Hepatic stellate cell (primary cell): ENCODE measurements at regions not wholly inside any gene's neighbourhood (a gene's known extent, or its start where the extent isn't known, plus 50 kb on each side); places are given as distances from the start of the nearest gene placed in this dataset.

Source experiments
- DNase-seq: peaks from one replicate; pipeline ENCODE4 v3.0.0; 2011; ENCODE audit warnings: low spot score

DNA sequence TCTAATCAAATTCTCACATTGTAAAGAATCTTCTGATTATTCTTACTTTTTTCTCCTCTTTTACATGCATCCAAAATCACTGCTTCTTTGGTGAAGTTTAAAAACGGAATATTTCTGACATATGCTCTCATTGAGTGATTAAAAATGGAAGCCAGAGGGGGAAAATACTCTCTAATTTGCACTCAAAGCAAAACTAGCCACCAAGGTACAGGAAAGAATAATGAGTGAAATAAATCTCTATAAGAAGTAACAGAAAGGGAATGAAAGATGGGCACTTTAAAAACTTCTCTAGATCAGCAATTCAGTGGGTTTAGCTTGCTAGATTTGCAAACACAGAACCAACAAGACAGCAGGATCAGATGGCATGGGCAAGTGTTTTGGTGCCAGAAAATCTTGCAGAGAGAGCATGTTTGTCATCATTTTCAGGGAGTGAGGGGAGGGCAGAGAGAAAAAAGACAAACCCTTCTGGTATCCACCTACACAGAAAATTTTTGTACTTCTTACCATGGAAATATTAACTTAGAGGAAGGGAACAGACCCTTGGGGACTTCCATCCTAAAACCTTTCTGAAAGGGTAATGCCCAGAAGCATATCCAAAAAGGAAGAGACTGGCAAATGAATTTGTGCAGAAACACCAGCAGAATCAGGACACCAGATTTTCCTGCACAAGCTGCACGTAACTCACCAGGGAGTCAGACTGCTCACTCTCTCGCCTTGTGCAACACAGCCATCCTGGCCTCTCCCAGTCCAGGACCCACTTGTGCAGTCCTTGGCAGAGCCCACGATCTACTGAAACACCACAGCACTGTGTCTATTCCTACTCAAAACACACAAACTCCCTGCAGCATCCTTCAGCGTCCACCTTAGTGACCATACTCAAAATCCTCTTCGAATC is 270.2 kb upstream of the PRDM1 start:
- DNase-seq, result no peak

DNA sequence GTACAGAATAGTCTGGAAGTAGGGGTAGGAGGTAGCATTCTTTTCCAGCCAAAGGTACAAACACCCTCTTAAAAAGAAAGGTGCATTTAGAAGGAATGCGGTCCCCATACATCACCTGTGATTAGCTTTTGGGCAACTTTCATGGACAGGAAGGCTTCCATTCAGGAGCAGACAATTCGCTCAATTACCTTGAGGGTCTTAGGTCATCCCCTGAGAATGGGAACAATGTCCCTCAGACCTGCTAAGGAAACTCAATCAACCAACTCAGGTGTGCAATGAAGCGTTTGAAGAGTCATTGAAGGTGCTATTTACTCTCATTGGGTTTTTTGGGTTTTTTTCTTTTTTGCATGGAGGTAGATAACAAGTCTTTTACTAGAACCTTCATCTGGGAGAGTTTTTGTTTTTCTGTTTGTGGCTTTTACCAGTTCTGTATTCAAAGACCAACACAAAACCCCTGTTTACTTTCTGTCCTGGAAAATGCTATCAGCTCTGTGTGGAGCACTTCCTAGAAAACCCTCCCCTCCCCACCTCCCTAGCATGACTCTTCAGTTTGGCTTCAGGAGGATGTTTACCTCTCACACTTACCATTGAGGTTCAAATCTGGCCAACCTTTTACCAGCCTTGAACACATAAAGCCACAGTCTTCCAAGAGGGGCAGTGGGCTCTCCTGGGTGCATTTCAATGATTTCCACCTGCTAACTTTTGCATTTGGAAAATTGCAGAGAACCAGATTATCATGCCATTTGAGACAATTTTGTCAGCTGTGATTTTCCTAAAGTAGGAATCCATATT is 271.2 kb upstream of the PRDM1 start:
- DNase-seq, result no peak

DNA sequence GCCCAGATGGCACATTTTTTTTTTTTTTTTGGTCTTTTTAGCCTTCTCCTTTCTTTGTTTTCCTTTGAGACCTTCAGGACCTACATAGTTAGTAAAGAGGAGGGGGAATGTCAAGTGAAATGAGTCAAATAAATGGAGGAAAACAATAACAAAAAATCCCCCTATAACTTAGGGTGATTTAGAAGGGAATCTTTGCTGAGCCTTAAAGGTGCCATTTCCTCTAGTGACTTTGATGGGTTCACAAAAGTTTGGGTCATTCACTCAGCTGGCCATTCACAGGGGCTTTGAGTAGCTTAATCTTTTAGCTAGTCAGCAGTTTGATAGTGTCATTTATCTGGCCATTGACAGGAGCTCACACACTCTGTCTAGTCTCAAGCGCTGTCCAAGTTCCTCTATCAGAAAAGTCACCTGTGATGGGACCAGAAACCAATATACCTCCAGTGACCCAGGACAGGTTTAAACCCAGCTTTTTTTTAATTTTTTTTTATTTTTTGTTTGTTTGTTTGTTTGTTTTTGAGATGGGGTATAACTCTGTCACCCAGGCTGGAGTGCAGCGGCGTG is 275.1 kb upstream of the PRDM1 start:
- DNase-seq, result no peak

DNA sequence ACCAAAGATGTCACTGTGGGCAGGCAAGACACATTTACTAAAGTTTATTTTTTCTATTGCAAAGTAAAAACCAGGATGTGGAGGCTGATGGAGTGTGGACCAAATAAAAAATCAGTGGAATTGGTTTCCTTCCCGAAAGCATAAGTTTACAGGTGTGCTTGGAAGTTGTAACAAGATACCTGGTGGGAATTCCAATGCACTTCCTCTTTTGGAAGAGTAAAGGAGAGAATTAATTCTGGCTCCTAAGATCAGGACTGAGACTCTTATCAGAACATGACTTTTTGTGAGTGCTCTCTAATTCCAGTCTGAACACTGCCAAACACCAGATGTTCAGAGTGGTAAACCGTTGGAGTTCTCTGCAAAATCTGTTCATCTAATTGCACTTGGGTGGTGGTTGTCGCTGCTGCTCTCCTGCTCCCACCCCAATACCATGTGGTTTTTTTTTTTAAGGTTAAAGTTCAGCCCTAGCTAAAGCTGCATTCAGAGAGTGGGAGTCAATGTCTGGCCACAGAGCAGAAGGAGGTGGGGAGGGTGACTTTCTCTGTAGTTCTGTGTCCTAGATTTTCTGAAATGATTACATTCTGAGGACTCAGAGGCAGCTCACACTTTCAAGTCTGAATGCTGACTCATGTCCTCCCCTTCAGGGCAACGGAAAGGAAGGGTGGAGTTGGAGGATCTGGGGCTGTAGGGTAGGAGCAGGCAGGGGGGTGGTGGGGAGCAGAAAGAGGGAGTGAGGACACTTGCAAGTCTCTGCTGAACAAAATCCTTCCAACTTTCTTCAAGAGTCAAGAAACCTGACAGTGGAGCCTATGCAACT is 275.8 kb upstream of the PRDM1 start:
- peak; percentile 48 for DNase-seq

DNA sequence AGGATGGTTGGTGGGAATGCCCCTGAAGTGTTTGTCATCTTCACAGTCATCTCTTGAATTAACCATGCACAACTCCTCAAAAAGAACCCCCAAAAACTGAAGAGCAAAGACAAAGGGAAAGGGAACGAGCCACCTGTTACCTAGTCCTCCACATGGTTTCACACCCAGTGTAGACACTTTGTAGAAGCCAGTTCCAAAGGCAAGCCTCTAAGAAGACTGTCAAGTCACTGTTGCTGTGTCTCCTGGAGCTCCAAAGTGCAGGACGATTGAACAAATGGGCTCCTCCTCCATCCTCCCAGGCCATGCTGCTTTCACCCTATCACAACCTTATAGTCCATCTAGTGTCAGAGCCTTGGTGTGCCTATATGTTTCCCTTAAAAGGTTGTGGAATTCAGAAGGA is 277.6 kb upstream of the PRDM1 start:
- no peak for DNase-seq

DNA sequence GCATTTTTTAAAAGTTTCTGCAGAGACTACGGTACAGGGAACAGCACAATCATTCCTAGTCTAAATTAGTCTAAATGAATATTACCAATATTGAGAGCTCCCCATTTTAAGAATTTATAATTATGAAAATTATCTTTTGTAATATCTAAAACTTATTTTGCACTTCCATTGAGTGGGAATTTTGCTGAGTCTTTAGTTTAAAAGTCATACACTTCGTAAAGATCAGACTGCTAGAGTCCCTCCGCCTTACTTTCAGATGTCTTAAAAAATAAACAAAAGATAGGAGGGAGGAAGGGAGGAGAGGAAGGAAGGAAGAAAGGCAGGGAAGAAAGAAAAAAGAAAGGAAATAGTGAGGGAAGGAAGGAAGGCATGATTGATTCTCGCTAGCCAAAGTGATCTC is 278.2 kb upstream of the PRDM1 start:
- no peak for DNase-seq

DNA sequence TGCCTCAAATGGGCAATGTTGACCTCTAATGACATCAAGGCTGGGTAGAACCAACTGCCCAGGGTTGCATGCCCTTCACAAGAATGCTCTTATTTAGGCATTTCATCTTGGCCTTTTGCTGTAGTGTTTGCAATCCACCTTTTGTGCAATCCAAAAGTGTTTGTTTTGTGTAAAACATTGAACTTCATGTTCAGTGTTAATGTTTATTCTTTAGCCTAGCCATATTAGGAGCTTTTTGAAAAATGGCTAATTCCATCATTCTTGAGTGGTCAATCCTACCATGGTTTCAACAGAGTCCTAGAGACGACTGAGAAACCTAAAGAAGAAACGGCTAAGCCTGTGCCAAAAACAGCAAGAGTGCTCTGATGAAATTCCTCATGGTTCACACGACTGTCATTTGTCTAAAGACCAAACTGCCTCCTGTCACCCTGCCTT is 279.6 kb upstream of the PRDM1 start:
- no peak for DNase-seq

DNA sequence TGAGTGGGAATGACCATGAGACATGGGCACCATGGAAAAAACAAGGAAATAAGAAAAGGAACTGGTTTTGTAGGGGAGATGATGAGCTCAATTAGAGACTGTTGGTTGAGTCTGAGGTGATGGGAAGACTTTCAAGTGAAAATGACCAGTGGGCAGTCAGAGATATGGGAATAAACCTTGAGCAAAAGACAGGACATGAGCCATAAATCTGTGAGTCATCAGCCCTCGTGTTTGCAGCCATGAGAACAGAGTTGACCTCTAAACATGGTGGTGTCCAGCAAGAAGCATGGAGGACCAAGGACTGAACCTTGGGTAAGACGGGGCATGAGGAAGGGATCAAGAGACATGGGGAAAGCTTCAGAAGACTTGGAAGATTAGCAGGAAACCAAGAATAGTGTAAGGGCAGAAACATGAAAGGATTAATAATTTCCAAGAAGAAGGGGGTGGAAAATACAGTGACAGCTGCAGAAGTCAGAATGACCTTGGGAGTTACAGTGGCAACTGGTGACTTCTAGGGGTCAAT is 280.6 kb upstream of the PRDM1 start:
- no peak for DNase-seq

DNA sequence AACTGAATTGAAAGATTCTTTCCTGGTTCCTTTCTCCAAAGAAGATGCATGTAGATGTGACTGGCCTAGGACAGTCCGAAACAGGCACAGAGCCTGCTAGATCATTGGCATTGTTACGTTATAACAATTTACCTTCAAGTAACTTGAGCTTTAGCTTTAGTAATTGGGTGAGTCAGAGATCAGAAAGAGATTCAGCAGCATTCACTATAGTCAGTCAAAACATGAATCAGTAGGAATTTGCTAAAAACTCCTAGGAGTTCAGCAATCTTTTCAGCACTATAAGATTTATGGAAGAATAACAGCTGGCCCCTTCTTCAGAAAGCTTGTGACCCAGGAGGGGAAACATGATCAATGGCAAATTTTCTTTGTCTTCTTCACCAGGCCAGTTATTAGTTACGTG is 281.7 kb upstream of the PRDM1 start:
- no peak for DNase-seq

DNA sequence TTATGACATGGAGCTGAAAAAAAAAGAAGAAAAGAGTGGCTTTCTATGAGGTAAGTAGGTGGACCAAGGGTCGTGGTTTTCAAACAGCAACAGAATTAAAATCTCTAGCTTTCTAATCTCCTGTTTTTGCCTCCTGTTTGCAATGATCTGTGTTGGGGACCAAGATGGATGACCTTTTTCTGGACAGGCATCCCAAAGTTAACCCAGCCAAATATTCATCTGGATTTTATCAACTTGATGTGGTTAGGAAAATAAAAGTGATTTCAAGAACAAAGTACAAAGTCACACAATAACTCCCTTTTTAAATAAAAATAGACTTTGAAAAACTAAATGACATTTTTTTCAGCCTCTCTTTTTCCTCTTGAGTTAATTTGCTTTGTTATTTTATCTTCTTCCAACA is 282.1 kb upstream of the PRDM1 start:
- DNase-seq, result no peak

DNA sequence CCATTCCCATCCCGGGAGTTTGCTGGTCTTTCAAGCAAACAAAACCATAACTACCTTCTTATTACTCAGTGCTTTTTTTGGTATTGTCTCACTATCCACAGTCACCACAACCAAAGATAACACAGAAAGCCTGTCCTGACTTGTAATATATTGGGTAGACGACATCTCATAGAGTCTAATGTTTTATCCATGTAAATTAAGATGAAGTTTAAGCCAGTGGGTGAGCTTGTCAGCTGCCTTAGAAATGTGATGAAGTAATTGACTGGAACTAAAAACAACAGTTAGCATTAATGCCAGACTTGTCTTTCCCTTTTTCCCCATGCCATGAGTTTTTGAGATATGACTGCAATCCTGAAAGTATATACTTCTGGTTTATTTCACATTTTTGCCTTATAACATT is 282.7 kb upstream of the PRDM1 start:
- peak; percentile 11 for DNase-seq

DNA sequence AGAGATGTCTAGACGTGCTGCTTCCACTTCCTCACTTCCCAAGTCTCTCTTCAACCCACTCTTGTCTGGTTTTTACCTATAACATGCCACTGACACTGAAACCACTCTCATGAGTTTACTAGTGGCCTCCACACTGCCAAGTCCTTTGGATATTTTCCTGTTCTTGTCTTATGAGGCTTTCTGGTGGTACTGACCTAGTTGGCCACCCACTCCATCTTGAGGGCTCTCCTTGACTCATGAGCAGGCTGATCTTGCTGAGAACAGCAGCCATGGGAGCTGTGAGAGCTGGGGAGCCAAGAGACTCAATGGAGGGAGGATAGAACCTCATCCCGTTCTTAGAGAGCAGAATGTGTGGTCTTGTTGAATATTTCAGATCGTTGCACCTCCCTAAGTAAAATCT is 283.4 kb upstream of the PRDM1 start:
- no peak for DNase-seq

DNA sequence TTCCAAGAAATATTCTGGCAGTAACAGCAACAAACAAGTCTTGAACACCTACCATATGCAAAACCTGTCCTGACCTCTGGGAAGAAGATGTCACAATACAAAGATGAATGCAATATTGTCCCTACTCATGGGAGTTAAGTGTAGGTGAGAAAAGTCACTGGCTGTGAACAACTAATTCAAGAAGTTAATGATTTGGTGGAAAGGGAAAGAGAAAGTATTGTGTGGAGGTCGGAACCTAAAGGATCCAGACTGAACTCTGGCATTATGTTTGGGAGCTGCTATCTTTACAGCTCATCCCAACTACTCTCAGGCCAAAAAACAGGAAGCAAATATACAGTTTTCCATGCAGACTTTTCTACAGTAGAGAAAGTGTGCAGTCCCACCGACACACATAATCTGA is 285.3 kb upstream of the PRDM1 start:
- no peak for DNase-seq

DNA sequence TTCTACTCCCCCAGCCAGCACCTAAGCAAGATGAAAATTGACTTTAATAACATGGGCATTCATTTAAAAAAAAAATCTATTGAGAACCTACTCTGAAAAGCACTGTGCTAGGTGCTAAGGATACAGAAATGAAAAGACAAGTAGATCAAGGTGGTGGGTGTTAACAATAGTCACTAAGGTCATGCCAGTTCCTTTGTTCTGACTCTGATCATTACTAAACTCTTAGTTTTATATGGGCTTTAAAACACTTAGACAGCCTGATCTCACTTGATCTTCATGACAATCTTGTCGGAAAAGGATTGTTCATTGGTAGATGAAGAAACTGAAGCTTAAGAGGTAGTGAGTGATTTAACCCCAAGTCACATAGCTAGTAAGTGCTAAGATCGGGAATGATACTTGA is 285.7 kb upstream of the PRDM1 start:
- no peak for DNase-seq

DNA sequence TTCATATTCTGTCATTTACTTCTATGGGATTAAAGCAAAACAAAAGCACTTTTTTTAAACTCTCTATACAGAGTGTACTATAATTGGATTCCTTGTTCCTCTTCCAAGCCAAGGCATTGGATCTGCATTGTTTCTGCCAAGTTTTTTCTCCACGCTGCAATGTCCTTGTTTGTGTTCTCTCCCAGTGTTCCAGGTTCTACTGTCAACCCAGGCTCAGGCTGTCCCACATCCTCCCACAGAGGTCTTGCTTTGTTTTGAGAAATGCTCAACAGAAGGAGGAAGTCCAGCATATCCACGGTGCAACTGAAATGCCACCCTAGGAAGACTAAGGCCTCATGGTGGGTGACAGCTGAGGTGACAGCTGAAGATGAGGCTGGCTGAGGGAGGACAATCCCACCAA is 287.1 kb upstream of the PRDM1 start:
- DNase-seq, result no peak

DNA sequence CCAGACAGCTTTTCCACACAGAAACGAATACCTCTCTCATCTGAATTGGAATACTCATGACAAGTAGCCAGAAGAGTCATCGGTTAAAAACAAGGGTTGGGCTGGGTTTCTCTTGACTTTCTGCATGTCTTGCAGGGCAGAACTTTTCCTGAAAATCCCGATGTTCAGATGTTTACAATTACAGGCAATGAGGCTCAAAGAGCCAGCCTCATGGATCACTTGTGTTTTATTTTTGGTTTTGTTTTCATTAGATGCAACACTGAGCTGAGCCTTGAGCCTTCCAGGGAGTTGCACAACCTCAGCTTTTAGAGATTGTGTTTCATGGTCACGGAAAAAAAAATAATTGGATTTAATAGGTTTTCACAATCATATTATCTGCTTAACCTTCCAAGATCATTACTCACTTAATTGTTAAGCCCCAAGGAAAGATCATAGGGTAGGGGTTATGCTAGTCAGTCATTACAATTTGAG is 288.1 kb upstream of the PRDM1 start:
- DNase-seq, result peak; percentile 12

DNA sequence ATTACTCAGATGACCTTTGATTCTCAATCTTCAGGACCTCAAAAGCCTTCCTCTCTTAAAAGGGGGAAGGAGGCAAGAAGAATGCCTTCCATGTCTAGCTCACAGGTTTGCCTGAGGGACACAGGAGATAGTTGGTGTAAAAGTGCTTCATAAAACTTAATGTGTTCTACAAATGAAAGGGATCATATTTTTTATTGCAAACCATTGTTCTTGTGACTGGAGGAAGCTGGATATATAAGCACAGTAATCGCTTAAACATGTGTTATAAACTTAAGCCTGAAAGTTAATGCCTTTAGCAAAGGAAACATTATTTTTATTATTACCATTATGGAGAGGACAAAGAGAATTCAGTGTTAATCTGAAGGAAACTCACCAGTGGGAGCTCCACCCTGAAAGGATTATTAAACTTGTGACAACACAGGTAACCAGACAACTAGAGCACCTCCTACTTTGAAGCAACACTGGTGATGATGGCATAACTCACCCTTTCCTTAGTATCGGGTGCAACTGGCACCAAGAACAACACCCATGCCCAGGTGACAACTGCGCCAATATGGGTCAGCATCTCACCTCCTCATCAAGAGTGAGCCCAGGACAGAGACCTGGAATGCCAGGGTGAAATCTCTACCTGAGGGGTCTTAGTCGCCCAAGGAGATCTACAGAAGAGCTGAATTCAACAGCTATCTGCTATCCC is 288.7 kb upstream of the PRDM1 start:
- DNase-seq, result no peak

DNA sequence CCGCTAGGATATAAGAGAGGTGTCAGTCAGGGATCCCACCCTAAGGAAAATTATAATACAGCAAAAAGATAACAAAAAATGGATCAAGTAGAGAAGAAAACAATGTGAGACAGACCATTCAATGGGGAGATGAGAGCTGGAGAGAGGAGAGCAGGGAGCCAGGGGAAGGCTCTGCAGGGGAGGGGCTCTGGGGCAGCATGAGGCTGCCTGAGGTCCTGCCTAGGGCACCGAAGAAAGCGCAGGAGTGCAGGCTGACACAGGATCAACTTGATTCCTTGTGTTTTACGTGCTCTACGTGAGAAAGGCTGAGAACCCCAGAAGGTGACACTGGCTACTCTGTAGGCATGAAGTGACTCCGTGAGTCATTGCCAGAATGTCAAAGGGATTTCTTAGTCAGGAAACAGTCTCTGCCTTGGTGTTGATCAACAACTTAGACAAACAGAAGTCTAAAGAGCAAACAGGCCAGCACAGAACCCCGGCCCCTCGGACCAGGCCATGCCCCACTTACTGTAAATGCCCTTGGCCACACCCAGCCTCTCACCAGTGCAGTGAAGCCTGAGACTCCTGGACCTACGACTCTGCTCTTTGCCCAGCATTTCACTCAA is 290.1 kb upstream of the PRDM1 start:
- DNase-seq, result no peak

DNA sequence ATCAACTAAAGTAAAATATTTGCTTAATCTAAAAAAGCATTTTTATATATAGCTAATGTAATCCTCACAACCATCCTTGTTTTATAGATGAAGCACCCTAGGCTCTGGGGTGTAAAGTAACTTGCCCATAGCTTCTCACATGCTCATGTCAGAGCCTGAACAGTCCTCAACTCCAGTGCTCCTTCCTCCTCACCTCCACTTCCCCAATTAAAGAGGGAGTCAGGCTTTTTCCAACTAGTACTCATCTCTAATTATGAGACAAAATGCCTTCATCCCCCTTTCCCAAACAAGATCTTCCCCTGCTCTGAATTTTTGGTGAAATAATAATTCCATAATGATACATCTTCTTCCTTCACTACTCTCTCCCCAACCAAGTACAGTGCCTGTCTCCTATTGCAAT is 290.8 kb upstream of the PRDM1 start:
- no peak for DNase-seq

DNA sequence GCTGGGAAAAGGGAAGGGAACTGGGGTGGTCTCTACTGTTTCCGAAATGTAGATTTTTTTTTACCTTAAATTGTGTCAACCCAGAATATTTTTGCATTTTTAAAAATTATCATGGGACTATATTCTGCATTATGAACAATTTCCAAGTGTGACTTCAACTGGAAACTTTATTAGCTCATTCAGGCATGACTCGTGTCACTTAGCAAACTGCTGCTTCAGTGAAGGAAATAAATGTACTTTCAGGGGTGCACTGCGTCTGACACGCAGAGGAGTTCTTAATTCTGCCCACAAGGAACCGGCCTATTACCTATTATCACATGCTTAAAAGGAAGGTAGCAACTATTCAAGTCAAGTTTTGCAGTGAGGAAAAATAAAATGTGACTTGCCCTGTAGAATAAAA is 291.3 kb upstream of the PRDM1 start:
- DNase-seq, result no peak

DNA sequence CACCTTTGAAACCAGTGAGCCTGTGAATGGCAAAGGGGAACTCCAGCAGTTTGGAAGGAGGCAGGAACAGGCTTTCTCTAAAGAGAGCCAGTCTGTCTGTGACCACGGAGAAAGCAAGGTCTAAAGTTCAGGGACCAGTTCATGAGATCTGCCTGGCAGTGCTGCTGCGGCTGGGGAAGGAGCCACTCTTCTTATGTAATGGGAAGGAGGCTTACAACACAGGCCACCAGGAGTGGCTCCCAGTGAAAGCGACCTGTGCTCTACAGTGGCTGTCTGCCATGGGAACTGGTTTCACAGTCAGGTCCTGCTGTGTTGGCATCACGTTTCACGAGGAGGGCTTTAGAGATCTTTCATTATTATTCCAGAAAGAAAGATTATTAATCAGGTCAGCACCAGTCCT is 291.9 kb upstream of the PRDM1 start:
- DNase-seq, result no peak
